HuH-7.5 (cell line): ENCODE measurements at regions not wholly inside any gene's neighbourhood (a gene's known extent, or its start where the extent isn't known, plus 50 kb on each side); places are given as distances from the start of the nearest gene placed in this dataset.

Experiments
- DNase-seq: peaks from one replicate; pipeline ENCODE4 v3.0.0; 2011; ENCODE audit warnings: low spot score

- DNase-seq, result no peak
These were observed 118.9 kb upstream of the NXT1 start for GRCh38 chr20:23231561-23232218.

- no peak for DNase-seq
These were observed 119.7 kb upstream of the NXT1 start for GRCh38 chr20:23230766-23231385.

GRCh38 chr20:23229989-23230388, 120.6 kb upstream of the NXT1 start:
- DNase-seq, result no peak

- DNase-seq, result no peak
These were observed 121.7 kb upstream of the NXT1 start for GRCh38 chr20:23228912-23229311.

GRCh38 chr20:23227976-23228375, 122.6 kb upstream of the NXT1 start:
- no peak for DNase-seq

- no peak for DNase-seq
These were observed 123.3 kb upstream of the NXT1 start for GRCh38 chr20:23227274-23227673.

GRCh38 chr20:23226612-23227265, 123.9 kb upstream of the NXT1 start:
- no peak for DNase-seq

- no peak for DNase-seq
These were observed 125.1 kb upstream of the NXT1 start for GRCh38 chr20:23225407-23226060.

GRCh38 chr20:23224806-23225205, 125.8 kb upstream of the NXT1 start:
- DNase-seq, result no peak

- DNase-seq, result no peak
These were observed 126.5 kb upstream of the NXT1 start for GRCh38 chr20:23223908-23224580.

GRCh38 chr20:23222531-23223200, 127.9 kb upstream of the NXT1 start:
- no peak for DNase-seq

- DNase-seq, result no peak
These were observed 130.9 kb upstream of the CD93 start for GRCh38 chr20:23217023-23217422.

- DNase-seq, result no peak
These were observed 129.3 kb upstream of the CD93 start for GRCh38 chr20:23215344-23215995.

GRCh38 chr20:23214903-23215302, 128.8 kb upstream of the CD93 start:
- DNase-seq, result no peak

- no peak for DNase-seq
These were observed 126.4 kb upstream of the CD93 start for GRCh38 chr20:23212464-23212995.

GRCh38 chr20:23212011-23212410, 125.9 kb upstream of the CD93 start:
- DNase-seq, result no peak

GRCh38 chr20:23211164-23211563, 125.0 kb upstream of the CD93 start:
- DNase-seq, result no peak

- DNase-seq, result no peak
These were observed 121.9 kb upstream of the CD93 start for GRCh38 chr20:23207826-23208540.

- no peak for DNase-seq
These were observed 120.9 kb upstream of the CD93 start for GRCh38 chr20:23206995-23207394.

GRCh38 chr20:23206061-23206460, 119.9 kb upstream of the CD93 start:
- no peak for DNase-seq
